ENCODE measurements at regions not wholly inside any gene's neighbourhood (a gene's known extent, or its start where the extent isn't known, plus 50 kb on each side); places are given as distances from the start of the nearest gene placed in this dataset.

GRCh38 chr7:52413051-52413450 is 622.4 kb upstream of the POM121L12 start (continued):
- TF ChIP-seq, protein P1, sequence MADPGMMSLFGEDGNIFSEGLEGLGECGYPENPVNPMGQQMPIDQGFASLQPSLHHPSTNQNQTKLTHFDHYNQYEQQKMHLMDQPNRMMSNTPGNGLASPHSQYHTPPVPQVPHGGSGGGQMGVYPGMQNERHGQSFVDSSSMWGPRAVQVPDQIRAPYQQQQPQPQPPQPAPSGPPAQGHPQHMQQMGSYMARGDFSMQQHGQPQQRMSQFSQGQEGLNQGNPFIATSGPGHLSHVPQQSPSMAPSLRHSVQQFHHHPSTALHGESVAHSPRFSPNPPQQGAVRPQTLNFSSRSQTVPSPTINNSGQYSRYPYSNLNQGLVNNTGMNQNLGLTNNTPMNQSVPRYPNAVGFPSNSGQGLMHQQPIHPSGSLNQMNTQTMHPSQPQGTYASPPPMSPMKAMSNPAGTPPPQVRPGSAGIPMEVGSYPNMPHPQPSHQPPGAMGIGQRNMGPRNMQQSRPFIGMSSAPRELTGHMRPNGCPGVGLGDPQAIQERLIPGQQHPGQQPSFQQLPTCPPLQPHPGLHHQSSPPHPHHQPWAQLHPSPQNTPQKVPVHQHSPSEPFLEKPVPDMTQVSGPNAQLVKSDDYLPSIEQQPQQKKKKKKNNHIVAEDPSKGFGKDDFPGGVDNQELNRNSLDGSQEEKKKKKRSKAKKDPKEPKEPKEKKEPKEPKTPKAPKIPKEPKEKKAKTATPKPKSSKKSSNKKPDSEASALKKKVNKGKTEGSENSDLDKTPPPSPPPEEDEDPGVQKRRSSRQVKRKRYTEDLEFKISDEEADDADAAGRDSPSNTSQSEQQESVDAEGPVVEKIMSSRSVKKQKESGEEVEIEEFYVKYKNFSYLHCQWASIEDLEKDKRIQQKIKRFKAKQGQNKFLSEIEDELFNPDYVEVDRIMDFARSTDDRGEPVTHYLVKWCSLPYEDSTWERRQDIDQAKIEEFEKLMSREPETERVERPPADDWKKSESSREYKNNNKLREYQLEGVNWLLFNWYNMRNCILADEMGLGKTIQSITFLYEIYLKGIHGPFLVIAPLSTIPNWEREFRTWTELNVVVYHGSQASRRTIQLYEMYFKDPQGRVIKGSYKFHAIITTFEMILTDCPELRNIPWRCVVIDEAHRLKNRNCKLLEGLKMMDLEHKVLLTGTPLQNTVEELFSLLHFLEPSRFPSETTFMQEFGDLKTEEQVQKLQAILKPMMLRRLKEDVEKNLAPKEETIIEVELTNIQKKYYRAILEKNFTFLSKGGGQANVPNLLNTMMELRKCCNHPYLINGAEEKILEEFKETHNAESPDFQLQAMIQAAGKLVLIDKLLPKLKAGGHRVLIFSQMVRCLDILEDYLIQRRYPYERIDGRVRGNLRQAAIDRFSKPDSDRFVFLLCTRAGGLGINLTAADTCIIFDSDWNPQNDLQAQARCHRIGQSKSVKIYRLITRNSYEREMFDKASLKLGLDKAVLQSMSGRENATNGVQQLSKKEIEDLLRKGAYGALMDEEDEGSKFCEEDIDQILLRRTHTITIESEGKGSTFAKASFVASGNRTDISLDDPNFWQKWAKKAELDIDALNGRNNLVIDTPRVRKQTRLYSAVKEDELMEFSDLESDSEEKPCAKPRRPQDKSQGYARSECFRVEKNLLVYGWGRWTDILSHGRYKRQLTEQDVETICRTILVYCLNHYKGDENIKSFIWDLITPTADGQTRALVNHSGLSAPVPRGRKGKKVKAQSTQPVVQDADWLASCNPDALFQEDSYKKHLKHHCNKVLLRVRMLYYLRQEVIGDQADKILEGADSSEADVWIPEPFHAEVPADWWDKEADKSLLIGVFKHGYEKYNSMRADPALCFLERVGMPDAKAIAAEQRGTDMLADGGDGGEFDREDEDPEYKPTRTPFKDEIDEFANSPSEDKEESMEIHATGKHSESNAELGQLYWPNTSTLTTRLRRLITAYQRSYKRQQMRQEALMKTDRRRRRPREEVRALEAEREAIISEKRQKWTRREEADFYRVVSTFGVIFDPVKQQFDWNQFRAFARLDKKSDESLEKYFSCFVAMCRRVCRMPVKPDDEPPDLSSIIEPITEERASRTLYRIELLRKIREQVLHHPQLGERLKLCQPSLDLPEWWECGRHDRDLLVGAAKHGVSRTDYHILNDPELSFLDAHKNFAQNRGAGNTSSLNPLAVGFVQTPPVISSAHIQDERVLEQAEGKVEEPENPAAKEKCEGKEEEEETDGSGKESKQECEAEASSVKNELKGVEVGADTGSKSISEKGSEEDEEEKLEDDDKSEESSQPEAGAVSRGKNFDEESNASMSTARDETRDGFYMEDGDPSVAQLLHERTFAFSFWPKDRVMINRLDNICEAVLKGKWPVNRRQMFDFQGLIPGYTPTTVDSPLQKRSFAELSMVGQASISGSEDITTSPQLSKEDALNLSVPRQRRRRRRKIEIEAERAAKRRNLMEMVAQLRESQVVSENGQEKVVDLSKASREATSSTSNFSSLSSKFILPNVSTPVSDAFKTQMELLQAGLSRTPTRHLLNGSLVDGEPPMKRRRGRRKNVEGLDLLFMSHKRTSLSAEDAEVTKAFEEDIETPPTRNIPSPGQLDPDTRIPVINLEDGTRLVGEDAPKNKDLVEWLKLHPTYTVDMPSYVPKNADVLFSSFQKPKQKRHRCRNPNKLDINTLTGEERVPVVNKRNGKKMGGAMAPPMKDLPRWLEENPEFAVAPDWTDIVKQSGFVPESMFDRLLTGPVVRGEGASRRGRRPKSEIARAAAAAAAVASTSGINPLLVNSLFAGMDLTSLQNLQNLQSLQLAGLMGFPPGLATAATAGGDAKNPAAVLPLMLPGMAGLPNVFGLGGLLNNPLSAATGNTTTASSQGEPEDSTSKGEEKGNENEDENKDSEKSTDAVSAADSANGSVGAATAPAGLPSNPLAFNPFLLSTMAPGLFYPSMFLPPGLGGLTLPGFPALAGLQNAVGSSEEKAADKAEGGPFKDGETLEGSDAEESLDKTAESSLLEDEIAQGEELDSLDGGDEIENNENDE (IDR thresholded peaks at IDR 0.05; ENCODE audit: insufficient replicate concordance, low read length): no peak
- TF ChIP-seq TBP (IDR thresholded peaks at IDR 0.05; ENCODE audit: low read depth, low read length) (no peak), HDAC6 (IDR thresholded peaks at IDR 0.05; ENCODE audit: low read depth, low read length) (no peak), BACH1 (IDR thresholded peaks at IDR 0.05; ENCODE audit: low read length) (no peak), KDM1A (IDR thresholded peaks at IDR 0.05; ENCODE audit: borderline replicate concordance, low read length) (no peak), ZNF274 (IDR thresholded peaks at IDR 0.05; ENCODE audit: borderline replicate concordance, extremely low read depth, low read length) (no peak), ATF2 (IDR thresholded peaks at IDR 0.05; ENCODE audit: low read length) (no peak)
- TF ChIP-seq, protein P2, sequence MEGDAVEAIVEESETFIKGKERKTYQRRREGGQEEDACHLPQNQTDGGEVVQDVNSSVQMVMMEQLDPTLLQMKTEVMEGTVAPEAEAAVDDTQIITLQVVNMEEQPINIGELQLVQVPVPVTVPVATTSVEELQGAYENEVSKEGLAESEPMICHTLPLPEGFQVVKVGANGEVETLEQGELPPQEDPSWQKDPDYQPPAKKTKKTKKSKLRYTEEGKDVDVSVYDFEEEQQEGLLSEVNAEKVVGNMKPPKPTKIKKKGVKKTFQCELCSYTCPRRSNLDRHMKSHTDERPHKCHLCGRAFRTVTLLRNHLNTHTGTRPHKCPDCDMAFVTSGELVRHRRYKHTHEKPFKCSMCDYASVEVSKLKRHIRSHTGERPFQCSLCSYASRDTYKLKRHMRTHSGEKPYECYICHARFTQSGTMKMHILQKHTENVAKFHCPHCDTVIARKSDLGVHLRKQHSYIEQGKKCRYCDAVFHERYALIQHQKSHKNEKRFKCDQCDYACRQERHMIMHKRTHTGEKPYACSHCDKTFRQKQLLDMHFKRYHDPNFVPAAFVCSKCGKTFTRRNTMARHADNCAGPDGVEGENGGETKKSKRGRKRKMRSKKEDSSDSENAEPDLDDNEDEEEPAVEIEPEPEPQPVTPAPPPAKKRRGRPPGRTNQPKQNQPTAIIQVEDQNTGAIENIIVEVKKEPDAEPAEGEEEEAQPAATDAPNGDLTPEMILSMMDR (IDR thresholded peaks at IDR 0.05; ENCODE audit: control extremely low read depth in 1 of 3, insufficient read depth in 1 of 3, low read depth in 1 of 3, low read length in 3 of 3): no peak

All from H1 (cell line).